ENCODE measurements at regions not wholly inside any gene's neighbourhood (a gene's known extent, or its start where the extent isn't known, plus 50 kb on each side); places are given as distances from the start of the nearest gene placed in this dataset.

DNA sequence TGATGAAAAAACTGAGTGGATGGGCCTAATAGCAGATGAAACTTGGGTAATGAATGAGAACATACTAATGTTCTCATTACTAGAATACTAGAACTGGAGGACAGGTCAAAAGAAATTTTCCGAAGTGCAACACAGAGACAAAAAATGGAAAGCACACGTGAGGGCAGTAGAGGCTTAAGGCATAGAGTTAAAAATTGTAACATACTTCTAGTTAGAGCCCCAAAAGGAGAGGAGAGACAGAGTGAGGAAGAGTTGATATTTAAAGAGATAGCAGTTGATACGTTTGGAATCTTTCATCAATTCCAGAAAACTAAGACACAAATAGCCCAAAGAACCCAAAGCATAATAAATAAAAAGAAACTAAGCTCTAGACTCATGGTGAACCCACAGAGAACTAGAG lies 327.9 kb downstream of the SQOR start:
- Mint-ChIP-seq H3K36me3 (no peaks in the 10 kb centered on the region), H3K27me3 (no peaks in the 10 kb centered on the region), H3K9me3 (ENCODE audit: low read depth) (peaks cover 11% of the 10 kb centered on the region), H3K27ac (no peak overlapping the region), H3K4me3 (no peak overlapping the region), H3K4me1 (no peaks in the 10 kb centered on the region)
- no peak for DNase-seq
- no peak for ATAC-seq
- CTCF ChIA-PET = no interaction called here

GRCh38 chr15:45970542-45970941 lies 335.7 kb downstream of the SQOR start:
- Mint-ChIP-seq H3K36me3 (no peaks in the 10 kb centered on the region), H3K4me1 (no peaks in the 10 kb centered on the region), H3K27ac (no peak overlapping the region), H3K27me3 (no peaks in the 10 kb centered on the region), H3K9me3 (ENCODE audit: low read depth) (peaks cover 6% of the 10 kb centered on the region), H3K4me3 (no peak overlapping the region)
- no peak for ATAC-seq
- DNase-seq = no peak
- CTCF ChIA-PET = no interaction called here

GRCh38 chr15:45980366-45980765 lies 345.5 kb downstream of the SQOR start:
- Mint-ChIP-seq H3K27ac (no peak overlapping the region), H3K36me3 (no peaks in the 10 kb centered on the region), H3K4me3 (no peak overlapping the region), H3K9me3 (ENCODE audit: low read depth) (peaks cover 2% of the 10 kb centered on the region), H3K27me3 (no peaks in the 10 kb centered on the region), H3K4me1 (no peaks in the 10 kb centered on the region)
- no peak for DNase-seq
- no peak for ATAC-seq
- CTCF ChIA-PET = no interaction called here

GRCh38 chr15:45981625-45982024 lies 346.8 kb downstream of the SQOR start:
- Mint-ChIP-seq H3K4me1 (no peaks in the 10 kb centered on the region), H3K27ac (no peak overlapping the region), H3K27me3 (no peaks in the 10 kb centered on the region), H3K36me3 (no peaks in the 10 kb centered on the region), H3K4me3 (no peak overlapping the region), H3K9me3 (ENCODE audit: low read depth) (peaks cover 4% of the 10 kb centered on the region)
- no peak for DNase-seq
- CTCF ChIA-PET = interaction anchor here (0.6 kb wide), 1 partner anchor 1978 kb away, joined by 3 read pairs; no protein-coding TSS in a partner anchor
- no peak for ATAC-seq

DNA sequence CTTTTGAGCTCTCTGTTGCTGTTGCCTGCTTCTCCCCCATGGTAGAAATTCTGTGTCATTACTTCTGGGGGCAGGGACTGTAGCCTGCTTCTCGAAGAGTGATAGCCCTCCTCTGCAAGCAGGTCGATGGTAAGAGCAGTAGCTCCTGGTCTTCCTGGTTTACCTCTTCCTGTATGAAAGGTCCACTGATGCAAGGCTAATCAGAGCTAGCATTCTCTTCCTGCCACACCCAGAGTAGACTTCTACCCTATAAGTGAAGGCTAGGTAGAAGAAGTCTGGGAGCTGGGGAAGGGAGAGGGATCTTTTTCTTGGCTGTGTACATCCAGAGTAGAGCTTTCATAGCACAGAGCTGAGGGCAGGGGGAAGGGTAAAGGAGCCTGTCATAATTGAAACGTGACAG lies 357.0 kb downstream of the SQOR start:
- H3K4me1 Mint-ChIP-seq = no peaks in the 10 kb centered on the region
- H3K9me3 Mint-ChIP-seq (ENCODE audit: low read depth) = no peaks in the 10 kb centered on the region
- CTCF ChIA-PET = no interaction called here
- H3K27ac Mint-ChIP-seq = no peak overlapping the region
- no peaks in the 10 kb centered on the region for H3K27me3 Mint-ChIP-seq
- no peak overlapping the region for H3K4me3 Mint-ChIP-seq
- ATAC-seq (no peak), DNase-seq (no peak)
- no peaks in the 10 kb centered on the region for H3K36me3 Mint-ChIP-seq

DNA sequence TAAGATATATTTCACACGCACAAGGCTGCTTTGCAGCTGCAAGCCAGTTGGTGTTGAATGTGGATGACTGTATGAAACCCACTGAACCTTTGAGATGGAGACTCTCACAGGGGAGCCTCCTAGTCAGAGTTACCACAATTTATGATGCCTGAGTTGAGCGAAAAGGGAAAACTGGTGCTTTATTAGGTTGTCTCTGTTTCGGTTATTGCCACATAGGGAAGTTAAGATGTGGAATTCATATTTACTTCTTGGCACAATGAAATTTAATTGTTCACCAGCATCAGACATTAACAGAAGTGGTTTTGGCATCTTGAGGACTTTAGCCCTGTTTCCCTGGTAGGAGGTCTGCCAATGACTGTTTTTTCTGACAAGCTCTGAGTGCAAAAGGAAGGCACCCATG lies 358.2 kb downstream of the SQOR start:
- no peak for ATAC-seq
- CTCF ChIA-PET = no interaction called here

DNA sequence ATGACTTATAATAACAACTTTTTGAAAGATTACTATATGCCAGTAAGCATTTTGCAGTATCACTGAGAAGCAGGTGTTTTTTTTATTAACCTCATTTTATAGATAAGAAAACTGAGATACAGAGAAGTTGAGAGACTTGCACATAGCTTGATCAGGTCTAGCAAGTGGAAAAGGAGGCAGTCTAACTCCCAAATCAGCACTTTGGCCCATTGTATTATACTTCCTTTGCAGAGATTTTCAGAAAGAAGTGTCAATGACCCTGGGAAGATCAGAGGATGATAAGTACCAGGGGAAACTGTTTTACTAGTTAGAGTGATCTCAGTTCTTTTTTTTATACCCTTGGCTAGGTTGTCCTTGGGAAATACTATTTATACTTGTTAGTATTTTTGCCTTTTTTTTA lies 358.7 kb downstream of the SQOR start:
- no peak for DNase-seq
- no peaks in the 10 kb centered on the region for H3K27me3 Mint-ChIP-seq
- no peak overlapping the region for H3K27ac Mint-ChIP-seq
- CTCF ChIA-PET = no interaction called here
- no peak overlapping the region for H3K4me3 Mint-ChIP-seq
- ATAC-seq = no peak
- no peaks in the 10 kb centered on the region for H3K9me3 Mint-ChIP-seq (ENCODE audit: low read depth)
- no peaks in the 10 kb centered on the region for H3K36me3 Mint-ChIP-seq
- H3K4me1 Mint-ChIP-seq = no peaks in the 10 kb centered on the region

More for the DNA sequence above, 358.2 kb downstream of the SQOR start:
- no peak for DNase-seq
- no peak overlapping the region for H3K4me3 Mint-ChIP-seq
- H3K27me3 Mint-ChIP-seq = no peaks in the 10 kb centered on the region
- no peaks in the 10 kb centered on the region for H3K4me1 Mint-ChIP-seq
- no peaks in the 10 kb centered on the region for H3K36me3 Mint-ChIP-seq
- no peak overlapping the region for H3K27ac Mint-ChIP-seq
- H3K9me3 Mint-ChIP-seq (ENCODE audit: low read depth) = no peaks in the 10 kb centered on the region

DNA sequence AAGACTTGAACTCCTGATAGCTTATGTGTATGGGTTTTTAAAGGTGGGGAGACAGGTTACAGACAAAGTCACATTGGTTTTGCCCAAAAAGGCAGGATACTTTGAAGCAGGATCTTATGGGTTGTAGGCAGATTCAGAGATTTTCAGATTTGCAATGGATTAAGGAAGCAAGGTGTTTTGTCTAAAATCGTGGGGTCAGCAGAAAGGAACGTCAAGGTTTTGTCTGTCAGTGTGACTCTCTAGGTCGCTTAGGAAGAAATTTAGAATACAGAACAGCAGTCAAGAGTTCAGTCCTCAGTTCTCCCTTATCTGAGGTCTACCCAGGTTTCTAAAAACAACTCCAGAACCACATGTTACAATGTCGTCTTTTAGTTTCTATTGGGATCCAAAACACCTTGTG lies 361.0 kb downstream of the SQOR start:
- Mint-ChIP-seq H3K4me3 (no peak overlapping the region), H3K36me3 (no peaks in the 10 kb centered on the region), H3K27ac (no peak overlapping the region), H3K4me1 (no peaks in the 10 kb centered on the region), H3K27me3 (no peaks in the 10 kb centered on the region), H3K9me3 (ENCODE audit: low read depth) (no peaks in the 10 kb centered on the region)
- DNase-seq = no peak
- ATAC-seq = no peak
- CTCF ChIA-PET = no interaction called here

DNA sequence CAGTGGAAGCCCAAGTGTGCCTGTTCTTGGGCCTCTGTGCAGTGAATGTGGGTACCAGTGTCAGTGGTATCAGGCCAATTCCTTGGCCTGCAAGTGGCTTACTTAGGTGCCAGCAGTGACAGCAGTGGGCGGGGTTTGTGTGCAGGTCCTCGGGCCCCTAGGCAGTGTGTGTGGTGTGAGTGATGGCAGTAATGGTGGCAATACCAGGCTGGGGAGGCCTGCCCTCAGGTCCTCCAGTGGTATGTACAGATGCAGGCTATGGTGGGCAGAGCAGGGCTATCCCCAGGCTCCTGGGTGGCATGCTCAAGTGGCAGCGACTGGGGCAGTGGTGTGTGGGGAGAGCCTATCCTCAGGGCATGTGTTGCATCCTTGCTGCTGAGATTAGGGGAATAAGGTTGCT lies 379.7 kb downstream of the SQOR start:
- peaks cover 22% of the 10 kb centered on the region for H3K9me3 Mint-ChIP-seq (ENCODE audit: low read depth)
- H3K27ac Mint-ChIP-seq = no peak overlapping the region
- H3K36me3 Mint-ChIP-seq = no peaks in the 10 kb centered on the region
- ATAC-seq (no peak), DNase-seq (no peak)
- CTCF ChIA-PET = no interaction called here
- H3K4me3 Mint-ChIP-seq = no peak overlapping the region
- H3K4me1 Mint-ChIP-seq = no peaks in the 10 kb centered on the region
- no peaks in the 10 kb centered on the region for H3K27me3 Mint-ChIP-seq

DNA sequence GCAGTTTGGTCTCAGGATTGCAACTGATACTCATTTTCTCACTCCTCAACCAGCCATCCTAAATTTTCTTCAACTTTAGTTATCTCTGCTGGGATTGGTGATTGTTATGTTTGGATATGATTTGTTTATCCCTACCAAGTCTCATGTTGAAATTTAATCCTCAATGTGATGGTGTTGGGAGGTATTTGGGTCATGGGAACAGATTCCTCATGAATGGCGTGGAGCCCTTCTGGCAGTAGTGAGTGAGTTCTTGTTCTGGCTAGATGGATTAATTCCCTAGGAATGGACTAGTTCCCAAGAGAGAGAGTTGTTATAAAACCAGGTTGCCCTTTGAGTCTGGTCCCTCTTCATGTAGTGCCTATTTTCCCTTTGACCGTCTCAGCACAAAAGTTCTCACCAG lies 399.9 kb downstream of the SQOR start:
- Mint-ChIP-seq H3K4me3 (no peak overlapping the region), H3K4me1 (no peaks in the 10 kb centered on the region), H3K27me3 (no peaks in the 10 kb centered on the region), H3K9me3 (ENCODE audit: low read depth) (no peaks in the 10 kb centered on the region), H3K36me3 (no peaks in the 10 kb centered on the region), H3K27ac (no peak overlapping the region)
- no peak for ATAC-seq
- CTCF ChIA-PET = no interaction called here
- no peak for DNase-seq

DNA sequence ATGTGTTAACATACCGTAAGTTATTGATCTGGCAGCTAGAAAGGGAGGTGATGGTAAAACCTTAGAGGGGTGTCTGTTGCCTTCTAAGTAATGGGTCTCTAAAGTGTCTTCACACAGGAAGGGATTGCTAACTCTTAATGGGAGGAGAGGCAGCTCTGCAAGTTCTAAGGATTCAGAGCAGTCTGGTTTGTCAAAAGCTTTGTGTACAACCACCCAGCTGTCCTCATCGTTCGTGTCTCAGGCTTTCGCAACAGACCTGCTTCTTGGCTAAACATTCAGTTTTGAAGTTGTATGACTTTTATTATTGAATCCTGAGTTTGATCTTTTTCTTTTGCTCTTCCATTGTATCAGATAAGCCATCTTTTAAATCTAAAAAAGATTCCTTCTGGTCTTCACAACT lies 404.9 kb downstream of the SQOR start:
- Mint-ChIP-seq H3K27me3 (no peaks in the 10 kb centered on the region), H3K9me3 (ENCODE audit: low read depth) (no peaks in the 10 kb centered on the region), H3K27ac (no peak overlapping the region), H3K4me1 (no peaks in the 10 kb centered on the region), H3K36me3 (no peaks in the 10 kb centered on the region), H3K4me3 (no peak overlapping the region)
- no peak for DNase-seq
- ATAC-seq = no peak
- CTCF ChIA-PET = no interaction called here

DNA sequence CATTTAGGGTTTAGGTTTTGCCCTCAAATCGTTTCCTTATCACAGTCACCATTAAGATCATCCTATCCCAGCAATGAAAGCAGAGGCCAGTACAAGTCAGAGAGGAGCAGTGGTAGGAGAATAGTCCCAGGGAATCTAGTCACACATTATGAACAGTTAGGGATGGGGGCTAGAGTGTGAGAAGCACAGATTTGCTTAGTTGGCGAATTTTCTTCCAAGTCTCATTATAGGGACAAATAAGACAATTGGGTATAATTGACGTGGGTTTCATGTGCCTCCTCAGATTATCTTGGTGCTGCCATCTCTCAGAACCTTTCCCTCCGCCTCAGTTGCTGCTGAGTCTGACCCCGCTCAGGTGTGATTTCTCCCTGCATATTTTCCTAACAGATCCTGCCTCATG lies 407.1 kb downstream of the SQOR start:
- no peak for DNase-seq
- CTCF ChIA-PET = no interaction called here
- ATAC-seq = no peak
- Mint-ChIP-seq H3K4me3 (no peak overlapping the region), H3K27ac (no peak overlapping the region), H3K27me3 (no peaks in the 10 kb centered on the region), H3K36me3 (no peaks in the 10 kb centered on the region), H3K9me3 (ENCODE audit: low read depth) (no peaks in the 10 kb centered on the region), H3K4me1 (no peaks in the 10 kb centered on the region)

DNA sequence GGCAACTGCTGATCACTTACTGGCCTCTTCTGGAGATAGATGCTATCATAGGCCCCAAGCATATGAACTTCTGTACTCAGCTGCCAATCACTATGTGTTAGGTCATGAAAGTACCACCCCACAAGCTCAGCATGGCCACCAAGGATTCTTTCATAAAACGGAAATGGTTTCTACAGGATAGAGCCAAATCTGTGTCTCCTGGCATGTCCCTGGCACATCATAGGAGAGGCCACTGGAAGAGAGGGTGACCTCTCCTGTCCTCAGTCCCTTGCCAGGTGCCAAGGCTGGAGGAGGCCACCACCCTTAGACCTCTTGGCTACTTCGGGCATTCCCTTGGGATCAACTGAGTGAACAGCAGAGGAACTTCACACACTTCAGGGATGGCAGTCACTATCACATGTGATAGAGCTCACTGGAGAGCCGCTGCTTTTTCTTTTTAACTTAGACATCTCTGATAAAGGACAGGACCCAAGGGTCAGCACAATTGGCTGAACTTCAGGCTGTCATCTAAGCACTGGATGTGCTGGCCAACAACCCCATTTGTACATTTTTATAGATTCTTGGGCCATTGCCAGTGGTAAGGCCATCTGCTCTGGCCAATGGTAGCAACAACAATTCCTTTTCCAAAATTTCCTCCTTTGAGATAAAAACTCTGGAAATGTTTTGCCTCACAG lies 425.2 kb downstream of the SQOR start:
- peaks cover 3% of the 10 kb centered on the region for H3K9me3 Mint-ChIP-seq (ENCODE audit: low read depth)
- H3K4me1 Mint-ChIP-seq = no peaks in the 10 kb centered on the region
- no peaks in the 10 kb centered on the region for H3K36me3 Mint-ChIP-seq
- H3K4me3 Mint-ChIP-seq = no peak overlapping the region
- CTCF ChIA-PET = no interaction called here
- H3K27me3 Mint-ChIP-seq = no peaks in the 10 kb centered on the region
- H3K27ac Mint-ChIP-seq = no peak overlapping the region
- DNase-seq = no peak
- no peak for ATAC-seq

- Mint-ChIP-seq H3K36me3 (no peaks in the 10 kb centered on the region), H3K9me3 (ENCODE audit: low read depth) (peaks cover 3% of the 10 kb centered on the region)
- ATAC-seq = no peak
Observed at GRCh38 chr15:46061002-46061401, 426.2 kb downstream of the SQOR start.

GRCh38 chr15:46077220-46077619 lies 442.4 kb downstream of the SQOR start:
- no peaks in the 10 kb centered on the region for H3K4me1 Mint-ChIP-seq
- ATAC-seq (no peak), DNase-seq (no peak)
- no peaks in the 10 kb centered on the region for H3K27me3 Mint-ChIP-seq
- H3K9me3 Mint-ChIP-seq (ENCODE audit: low read depth) = no peaks in the 10 kb centered on the region
- H3K4me3 Mint-ChIP-seq = no peak overlapping the region
- CTCF ChIA-PET = no interaction called here
- H3K36me3 Mint-ChIP-seq = no peaks in the 10 kb centered on the region
- H3K27ac Mint-ChIP-seq = no peak overlapping the region

More at GRCh38 chr15:46061002-46061401, 426.2 kb downstream of the SQOR start:
- Mint-ChIP-seq H3K4me1 (no peaks in the 10 kb centered on the region), H3K27me3 (no peaks in the 10 kb centered on the region), H3K4me3 (no peak overlapping the region), H3K27ac (no peak overlapping the region)
- CTCF ChIA-PET = no interaction called here
- DNase-seq = no peak

All from activated CD8-positive, alpha-beta memory T cell treated with anti-CD3 and anti-CD28 coated beads, Interleukin-2, amount 10 ng/mL, durations not matched to agents 7 days and 5 days (primary cell).